ENCODE measurements at regions not wholly inside any gene's neighbourhood (a gene's known extent, or its start where the extent isn't known, plus 50 kb on each side); places are given as distances from the start of the nearest gene placed in this dataset.

GRCh38 chr7:116337018-116337417 is 126.7 kb downstream of the TES start:
- ATAC-seq, result no peak
- no peak for TF ChIP-seq TCF4 (CRISPR knock-in tag; IDR thresholded peaks at IDR 0.05; ENCODE audit: borderline replicate concordance)
- no peak for TF ChIP-seq ARNTL (CRISPR knock-in tag; IDR thresholded peaks at IDR 0.05; ENCODE audit: borderline replicate concordance, low read depth)
- no peak for TF ChIP-seq TOX (CRISPR knock-in tag; IDR thresholded peaks at IDR 0.05; ENCODE audit: borderline replicate concordance)
- no peak for TF ChIP-seq RARB (CRISPR knock-in tag; IDR thresholded peaks at IDR 0.05)
- TF ChIP-seq ZFP30 (CRISPR knock-in tag; IDR thresholded peaks at IDR 0.05), result no peak
- TF ChIP-seq ZC3H10 (CRISPR knock-in tag; IDR thresholded peaks at IDR 0.05), result no peak
- TF ChIP-seq PATZ1 (CRISPR knock-in tag; IDR thresholded peaks at IDR 0.05; ENCODE audit: borderline replicate concordance), result no peak
- TF ChIP-seq SNAI2 (CRISPR knock-in tag; IDR thresholded peaks at IDR 0.05), result no peak
- TF ChIP-seq, protein P1, sequence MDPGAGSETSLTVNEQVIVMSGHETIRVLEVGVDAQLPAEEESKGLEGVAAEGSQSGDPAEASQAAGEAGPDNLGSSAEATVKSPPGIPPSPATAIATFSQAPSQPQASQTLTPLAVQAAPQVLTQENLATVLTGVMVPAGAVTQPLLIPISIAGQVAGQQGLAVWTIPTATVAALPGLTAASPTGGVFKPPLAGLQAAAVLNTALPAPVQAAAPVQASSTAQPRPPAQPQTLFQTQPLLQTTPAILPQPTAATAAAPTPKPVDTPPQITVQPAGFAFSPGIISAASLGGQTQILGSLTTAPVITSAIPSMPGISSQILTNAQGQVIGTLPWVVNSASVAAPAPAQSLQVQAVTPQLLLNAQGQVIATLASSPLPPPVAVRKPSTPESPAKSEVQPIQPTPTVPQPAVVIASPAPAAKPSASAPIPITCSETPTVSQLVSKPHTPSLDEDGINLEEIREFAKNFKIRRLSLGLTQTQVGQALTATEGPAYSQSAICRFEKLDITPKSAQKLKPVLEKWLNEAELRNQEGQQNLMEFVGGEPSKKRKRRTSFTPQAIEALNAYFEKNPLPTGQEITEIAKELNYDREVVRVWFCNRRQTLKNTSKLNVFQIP (CRISPR knock-in tag; IDR thresholded peaks at IDR 0.05; ENCODE audit: borderline replicate concordance, low read depth), result no peak
- TF ChIP-seq TSHZ2 (CRISPR knock-in tag; IDR thresholded peaks at IDR 0.05), result no peak
- TF ChIP-seq ZFP3 (CRISPR knock-in tag; IDR thresholded peaks at IDR 0.05), result no peak
- TF ChIP-seq OSR1 (CRISPR knock-in tag; IDR thresholded peaks at IDR 0.05), result no peak
- TF ChIP-seq ZNF8 (CRISPR knock-in tag; IDR thresholded peaks at IDR 0.05), result no peak
- no peak for TF ChIP-seq ESRRG (CRISPR knock-in tag; IDR thresholded peaks at IDR 0.05)
- TF ChIP-seq CSDC2 (CRISPR knock-in tag; IDR thresholded peaks at IDR 0.05), result no peak
- TF ChIP-seq ZNF565 (CRISPR knock-in tag; conservative IDR thresholded peaks at IDR 0.05; ENCODE audit: low read depth), result no peak
- TF ChIP-seq PPARA (CRISPR knock-in tag; IDR thresholded peaks at IDR 0.05; ENCODE audit: borderline replicate concordance), result no peak
- no peak for TF ChIP-seq GLIS3 (CRISPR knock-in tag; IDR thresholded peaks at IDR 0.05)

- no peak for TF ChIP-seq ESRRG (CRISPR knock-in tag; IDR thresholded peaks at IDR 0.05)
- TF ChIP-seq RARB (CRISPR knock-in tag; IDR thresholded peaks at IDR 0.05), result no peak
- TF ChIP-seq ARNTL (CRISPR knock-in tag; IDR thresholded peaks at IDR 0.05; ENCODE audit: borderline replicate concordance, low read depth), result no peak
- TF ChIP-seq ZFP3 (CRISPR knock-in tag; IDR thresholded peaks at IDR 0.05), result no peak
- no peak for TF ChIP-seq CSDC2 (CRISPR knock-in tag; IDR thresholded peaks at IDR 0.05)
- no peak for TF ChIP-seq PPARA (CRISPR knock-in tag; IDR thresholded peaks at IDR 0.05; ENCODE audit: borderline replicate concordance)
- TF ChIP-seq TCF4 (CRISPR knock-in tag; IDR thresholded peaks at IDR 0.05; ENCODE audit: borderline replicate concordance), result no peak
- TF ChIP-seq, protein P1 (CRISPR knock-in tag; IDR thresholded peaks at IDR 0.05; ENCODE audit: borderline replicate concordance, low read depth), result no peak
- TF ChIP-seq TSHZ2 (CRISPR knock-in tag; IDR thresholded peaks at IDR 0.05), result no peak
- no peak for TF ChIP-seq SNAI2 (CRISPR knock-in tag; IDR thresholded peaks at IDR 0.05)
- no peak for TF ChIP-seq ZC3H10 (CRISPR knock-in tag; IDR thresholded peaks at IDR 0.05)
- TF ChIP-seq OSR1 (CRISPR knock-in tag; IDR thresholded peaks at IDR 0.05), result no peak
- no peak for TF ChIP-seq ISL1 (CRISPR knock-in tag; IDR thresholded peaks at IDR 0.05)
- no peak for TF ChIP-seq GLIS3 (CRISPR knock-in tag; IDR thresholded peaks at IDR 0.05)
- no peak for TF ChIP-seq TOX (CRISPR knock-in tag; IDR thresholded peaks at IDR 0.05; ENCODE audit: borderline replicate concordance)
- no peak for TF ChIP-seq BACH2 (CRISPR knock-in tag; IDR thresholded peaks at IDR 0.05; ENCODE audit: borderline replicate concordance)
- no peak for TF ChIP-seq CSRNP3 (CRISPR knock-in tag; IDR thresholded peaks at IDR 0.05)
- no peak for TF ChIP-seq PATZ1 (CRISPR knock-in tag; IDR thresholded peaks at IDR 0.05; ENCODE audit: borderline replicate concordance)
- TF ChIP-seq ZNF565 (CRISPR knock-in tag; conservative IDR thresholded peaks at IDR 0.05; ENCODE audit: low read depth), result no peak
- ATAC-seq, result no peak
Observed at GRCh38 chr7:116337800-116338199, 127.5 kb downstream of the TES start.

Measured in SK-N-SH treated with all-trans-retinoic acid at 6 μM for 48 hours (cell line).